Neuronal stem cell (in vitro differentiated cells): ENCODE measurements at regions not wholly inside any gene's neighbourhood (a gene's known extent, or its start where the extent isn't known, plus 50 kb on each side); places are given as distances from the start of the nearest gene placed in this dataset.

Experiments
- DNase-seq: peaks from one replicate; pipeline ENCODE4 v3.0.0-alpha.2; 2013; ENCODE audit warnings: low spot score
- H2AFZ ChIP-seq: one replicate; pipeline ENCODE4 v1.6.1; 2013; ENCODE audit warnings: mild to moderate bottlenecking, low read length, inconsistent platforms
- H2AK5ac ChIP-seq: 2 replicates; pipeline ENCODE4 v1.6.1; 2013; ENCODE audit warnings: low read depth, mild to moderate bottlenecking, inconsistent platforms, low read length, moderate library complexity, mixed read lengths
- H2BK120ac ChIP-seq: 2 replicates; pipeline ENCODE4 v1.6.1; 2013; ENCODE audit warnings: low read depth, mild to moderate bottlenecking, inconsistent platforms, low read length, moderate library complexity, mixed read lengths
- H2BK12ac ChIP-seq: one replicate; pipeline ENCODE4 v1.6.1; 2013; ENCODE audit warnings: low read length, inconsistent platforms
- H2BK15ac ChIP-seq: 2 replicates; pipeline ENCODE4 v1.6.1; 2013; ENCODE audit warnings: mild to moderate bottlenecking, low read length, inconsistent platforms, mixed read lengths
- H2BK5ac ChIP-seq: one replicate; pipeline ENCODE4 v1.6.1; 2013; ENCODE audit warnings: inconsistent platforms, mild to moderate bottlenecking, low read length, moderate library complexity
- H3K14ac ChIP-seq: one replicate; pipeline ENCODE4 v1.6.1; 2013; ENCODE audit warnings: low read length, inconsistent platforms
- H3K18ac ChIP-seq: 2 replicates; pipeline ENCODE4 v1.6.1; 2013; ENCODE audit warnings: low read length, inconsistent platforms
- H3K23ac ChIP-seq: 2 replicates; pipeline ENCODE4 v1.6.1; 2013; ENCODE audit warnings: low read depth, mild to moderate bottlenecking, mixed read lengths, low read length, inconsistent platforms; ENCODE audit not compliant: poor library complexity
- H3K27ac ChIP-seq: replicated peaks from 3 replicates; pipeline ENCODE4 v1.5.1; 2013; ENCODE audit warnings: low read length, inconsistent platforms
- H3K27me3 ChIP-seq, 3 experiments: 2 replicates each; pipeline ENCODE4 v1.6.1; 2013; ENCODE audit warnings: low read length in 3 of 3, mild to moderate bottlenecking in 2 of 3, inconsistent platforms in 1 of 3, low read depth in 1 of 3, mixed read lengths in 1 of 3, moderate library complexity in 1 of 3; ENCODE audit not compliant: control insufficient read depth in 3 of 3, insufficient read depth in 3 of 3
- H3K36me3 ChIP-seq, 2 donors: replicated peaks in 1 of 2; 2 replicates each; pipeline ENCODE4 v1.6.1; 2013; ENCODE audit warnings: low read length in 2 of 2; ENCODE audit not compliant: control insufficient read depth in 2 of 2, insufficient read depth in 2 of 2
- H3K4ac ChIP-seq: 2 replicates; pipeline ENCODE4 v1.6.1; 2013; ENCODE audit warnings: inconsistent platforms, mild to moderate bottlenecking, low read length, moderate library complexity
- H3K4me1 ChIP-seq, 2 donors: 1 replicate in 1 of 2; 2 replicates in 1 of 2; pipeline ENCODE4 v1.6.1; 2013; ENCODE audit warnings: low read length in 2 of 2, low read depth in 1 of 2; ENCODE audit not compliant: control insufficient read depth in 2 of 2, insufficient read depth in 1 of 2
- H3K4me2 ChIP-seq: one replicate; pipeline ENCODE4 v1.6.1; 2013; ENCODE audit warnings: mild to moderate bottlenecking, low read length, inconsistent platforms; ENCODE audit not compliant: insufficient read depth, poor library complexity, severe bottlenecking
- H3K4me3 ChIP-seq, 2 donors: 2 replicates each; pipeline ENCODE4 v1.5.1; 2013; ENCODE audit warnings: low read length in 2 of 2, mild to moderate bottlenecking in 2 of 2, inconsistent platforms in 1 of 2, moderate library complexity in 1 of 2
- H3K79me1 ChIP-seq: one replicate; pipeline ENCODE4 v1.6.1; 2013; ENCODE audit warnings: low read depth, mild to moderate bottlenecking, inconsistent platforms, low read length, moderate library complexity
- H3K9ac ChIP-seq: one replicate; pipeline ENCODE4 v1.6.1; 2013; ENCODE audit warnings: mild to moderate bottlenecking, low read depth, low read length, inconsistent platforms; ENCODE audit not compliant: poor library complexity
- H3K9me3 ChIP-seq, 2 donors: replicated peaks in 1 of 2; 2 replicates each; pipeline versions ENCODE3 to v1.6.1; 2013; ENCODE audit warnings: low read length in 2 of 2, mild to moderate bottlenecking in 2 of 2, inconsistent platforms in 1 of 2, low read depth in 1 of 2, mixed read lengths in 1 of 2, moderate library complexity in 1 of 2; ENCODE audit not compliant: control insufficient read depth in 2 of 2, insufficient read depth in 1 of 2
- H4K8ac ChIP-seq: one replicate; pipeline ENCODE4 v1.6.1; 2013; ENCODE audit warnings: low read depth, mild to moderate bottlenecking, inconsistent platforms, low read length, moderate library complexity
- H4K91ac ChIP-seq: one replicate; pipeline ENCODE4 v1.6.1; 2013; ENCODE audit warnings: low read length, low read depth, mild to moderate bottlenecking, inconsistent platforms; ENCODE audit not compliant: poor library complexity
- WGBS, 2 donors: extraction: QIAGEN DNeasy Blood & Tissue Kit; methylation state at CpG; one replicate each; pipeline ENCODE4 v1.1.7; 2013; ENCODE audit warnings: missing lambda C conversion rate in 2 of 2, mixed read lengths in 1 of 2; ENCODE audit not compliant: insufficient read length in 2 of 2, insufficient replicate concordance in 1 of 2; ENCODE audit errors: extremely low coverage in 2 of 2; 5-methylcytosine and 5-hydroxymethylcytosine counted together

GRCh38 chr12:47419497-47419896 is 286.3 kb downstream of the RPAP3 start:
- H3K23ac ChIP-seq: no peak overlapping the region

GRCh38 chr12:47417955-47418354 is 287.9 kb downstream of the RPAP3 start:
- no peak overlapping the region for H2BK15ac ChIP-seq
- peaks cover 0 to 2% of the 10 kb centered on the region in 2 donors for H3K4me1 ChIP-seq
- peaks cover 0 to 2% of the 10 kb centered on the region in 2 donors for H3K9me3 ChIP-seq
- no peak overlapping the region for H3K9ac ChIP-seq
- DNase-seq: no peak
- H3K27me3 ChIP-seq: no peaks in the 10 kb centered on the region
- no peaks in the 10 kb centered on the region for H3K36me3 ChIP-seq
- no peak overlapping the region for H3K27ac ChIP-seq
- H4K8ac ChIP-seq: no peak overlapping the region
- no peak overlapping the region for H3K23ac ChIP-seq
- H3K4ac ChIP-seq: no peak overlapping the region
- no peak overlapping the region for H2BK5ac ChIP-seq
- H2BK120ac ChIP-seq: no peak overlapping the region
- no peak overlapping the region for H3K14ac ChIP-seq
- WGBS, 2 donors: no CpG with 5 or more reads among the region's 1 CpG
- H2BK12ac ChIP-seq: no peak overlapping the region
- no peak overlapping the region for H3K18ac ChIP-seq
- no peak overlapping the region for H3K4me2 ChIP-seq
- H2AK5ac ChIP-seq: no peak overlapping the region
- no peak overlapping the region for H3K4me3 ChIP-seq
- no peak overlapping the region for H4K91ac ChIP-seq
- no peak overlapping the region for H2AFZ ChIP-seq
- H3K79me1 ChIP-seq: no peaks in the 10 kb centered on the region

More at GRCh38 chr12:47419497-47419896, 286.3 kb downstream of the RPAP3 start:
- Histone ChIP-seq H3K79me1 (no peaks in the 10 kb centered on the region), H3K27ac (no peak overlapping the region), H2AFZ (no peak overlapping the region), H4K91ac (no peak overlapping the region), H2BK12ac (no peak overlapping the region), H3K4me1 (peaks cover 0 to 3% of the 10 kb centered on the region in 2 donors), H2AK5ac (no peak overlapping the region), H3K9me3 (peaks cover 0 to 2% of the 10 kb centered on the region in 2 donors), H3K14ac (no peak overlapping the region), H2BK5ac (no peak overlapping the region), H3K9ac (no peak overlapping the region), H3K36me3 (no peaks in the 10 kb centered on the region), H4K8ac (no peak overlapping the region), H3K18ac (no peak overlapping the region), H3K4ac (no peak overlapping the region), H2BK120ac (no peak overlapping the region), H3K27me3 (no peaks in the 10 kb centered on the region), H3K4me3 (no peak overlapping the region), H2BK15ac (no peak overlapping the region), H3K4me2 (no peak overlapping the region)
- DNase-seq: no peak
- WGBS, 2 donors: no CpG with 5 or more reads among the region's 2 CpGs

GRCh38 chr12:47417121-47417520 is 288.7 kb downstream of the RPAP3 start:
- Histone ChIP-seq H2BK15ac (no peak overlapping the region), H3K27ac (no peak overlapping the region)
- WGBS, 2 donors: no CpG with 5 or more reads among the region's 6 CpGs

GRCh38 chr12:47415054-47415453 is 290.8 kb downstream of the RPAP3 start:
- H2AFZ ChIP-seq: no peak overlapping the region
- H3K9me3 ChIP-seq: peaks cover 0 to 2% of the 10 kb centered on the region in 2 donors
- no peak overlapping the region for H3K27ac ChIP-seq
- H2BK5ac ChIP-seq: no peak overlapping the region
- no peak overlapping the region for H3K14ac ChIP-seq
- no peaks in the 10 kb centered on the region for H3K79me1 ChIP-seq
- no peaks in the 10 kb centered on the region for H3K36me3 ChIP-seq
- WGBS, 2 donors: no CpG with 5 or more reads among the region's 4 CpGs
- H3K4ac ChIP-seq: no peak overlapping the region
- no peak overlapping the region for H2BK12ac ChIP-seq
- H4K91ac ChIP-seq: no peak overlapping the region
- no peaks in the 10 kb centered on the region for H3K27me3 ChIP-seq
- H4K8ac ChIP-seq: no peak overlapping the region
- no peak overlapping the region for H3K18ac ChIP-seq
- H3K23ac ChIP-seq: no peak overlapping the region
- H2BK120ac ChIP-seq: no peak overlapping the region
- no peak overlapping the region for H2AK5ac ChIP-seq
- peaks cover 0 to 5% of the 10 kb centered on the region in 2 donors for H3K4me1 ChIP-seq
- H3K9ac ChIP-seq: no peak overlapping the region
- no peak overlapping the region for H3K4me3 ChIP-seq
- H3K4me2 ChIP-seq: no peak overlapping the region
- no peak for DNase-seq
- no peak overlapping the region for H2BK15ac ChIP-seq

More at GRCh38 chr12:47417121-47417520, 288.7 kb downstream of the RPAP3 start:
- H3K4me3 ChIP-seq: no peak overlapping the region
- H4K8ac ChIP-seq: no peak overlapping the region
- no peak overlapping the region for H3K4me2 ChIP-seq
- no peak overlapping the region for H2AFZ ChIP-seq
- no peak overlapping the region for H3K18ac ChIP-seq
- no peaks in the 10 kb centered on the region for H3K79me1 ChIP-seq
- H3K14ac ChIP-seq: no peak overlapping the region
- peaks cover 0 to 2% of the 10 kb centered on the region in 2 donors for H3K4me1 ChIP-seq
- H3K36me3 ChIP-seq: no peaks in the 10 kb centered on the region
- no peak overlapping the region for H2BK12ac ChIP-seq
- DNase-seq: no peak
- H2BK5ac ChIP-seq: no peak overlapping the region
- no peak overlapping the region for H3K9ac ChIP-seq
- H3K23ac ChIP-seq: no peak overlapping the region
- H4K91ac ChIP-seq: no peak overlapping the region
- no peak overlapping the region for H2BK120ac ChIP-seq
- H3K4ac ChIP-seq: no peak overlapping the region
- no peaks in the 10 kb centered on the region for H3K27me3 ChIP-seq
- H2AK5ac ChIP-seq: no peak overlapping the region
- H3K9me3 ChIP-seq: peaks cover 0 to 2% of the 10 kb centered on the region in 2 donors
